Mesenchymal stem cell (in vitro differentiated cells and primary cell): ENCODE measurements at regions not wholly inside any gene's neighbourhood (a gene's known extent, or its start where the extent isn't known, plus 50 kb on each side); places are given as distances from the start of the nearest gene placed in this dataset.
"Not testable (repeated sequence)": the region's sequence is repeated elsewhere in the genome, so short reads cannot be mapped to it uniquely, and the experiment has no call there.

Experiments
- DNase-seq: peaks from one replicate; pipeline ENCODE4 v3.0.0-alpha.2; 2013
- H2AFZ ChIP-seq: one replicate; pipeline ENCODE4 v1.6.1; 2013; ENCODE audit warnings: low read depth, mild to moderate bottlenecking, control low read depth, inconsistent platforms, low read length, moderate library complexity
- H2AK5ac ChIP-seq: 2 replicates; pipeline ENCODE4 v1.6.1; 2013; ENCODE audit warnings: low read length, moderate library complexity, mild to moderate bottlenecking, inconsistent platforms; ENCODE audit not compliant: severe bottlenecking
- H2BK120ac ChIP-seq: one replicate; pipeline ENCODE4 v1.6.1; 2013; ENCODE audit warnings: low read depth, mild to moderate bottlenecking, inconsistent platforms, low read length, moderate library complexity
- H2BK12ac ChIP-seq, 2 experiments: one replicate each; pipeline ENCODE4 v1.6.1; 2013; ENCODE audit warnings: inconsistent platforms in 2 of 2, low read length in 2 of 2, mild to moderate bottlenecking in 2 of 2, moderate library complexity in 2 of 2, control low read depth in 1 of 2
- H2BK15ac ChIP-seq: one replicate; pipeline ENCODE4 v1.6.1; 2013; ENCODE audit warnings: mild to moderate bottlenecking, low read depth, inconsistent platforms; ENCODE audit not compliant: poor library complexity, severe bottlenecking
- H2BK5ac ChIP-seq: 2 replicates; pipeline ENCODE4 v1.6.1; 2013; ENCODE audit warnings: low read depth, mild to moderate bottlenecking, low read length, control low read depth, inconsistent platforms; ENCODE audit not compliant: poor library complexity, severe bottlenecking
- H3K14ac ChIP-seq, 2 experiments: one replicate each; pipeline ENCODE4 v1.6.1; 2013; ENCODE audit warnings: inconsistent platforms in 2 of 2, low read length in 2 of 2, control low read depth in 1 of 2, mild to moderate bottlenecking in 1 of 2, moderate library complexity in 1 of 2
- H3K18ac ChIP-seq, 2 experiments: one replicate each; pipeline ENCODE4 v1.6.1; 2013; ENCODE audit warnings: inconsistent platforms in 2 of 2, low read length in 2 of 2, control low read depth in 1 of 2, low read depth in 1 of 2, mild to moderate bottlenecking in 1 of 2
- H3K23ac ChIP-seq, 2 experiments: one replicate each; pipeline ENCODE4 v1.6.1; 2013; ENCODE audit warnings: inconsistent platforms in 2 of 2, low read length in 2 of 2, mild to moderate bottlenecking in 2 of 2, moderate library complexity in 2 of 2, control low read depth in 1 of 2
- H3K27ac ChIP-seq: 2 replicates; pipeline ENCODE4 v1.5.1; 2013; ENCODE audit warnings: mild to moderate bottlenecking, moderate library complexity, low read length, control low read depth, inconsistent platforms; ENCODE audit not compliant: poor library complexity, severe bottlenecking
- H3K27me3 ChIP-seq, 2 experiments: 2 replicates each; pipeline versions ENCODE4 v1.6.1 to v1.7.0; 2013; ENCODE audit warnings: low read length in 2 of 2, mild to moderate bottlenecking in 2 of 2, moderate library complexity in 2 of 2, control low read depth in 1 of 2, inconsistent platforms in 1 of 2; ENCODE audit not compliant: control insufficient read depth in 1 of 2, insufficient read depth in 1 of 2
- H3K36me3 ChIP-seq, 2 experiments: 2 replicates each; pipeline versions ENCODE4 v1.6.1 to v1.7.0; 2013; ENCODE audit warnings: low read length in 2 of 2, control low read depth in 1 of 2, inconsistent platforms in 1 of 2, low read depth in 1 of 2, mild to moderate bottlenecking in 1 of 2; ENCODE audit not compliant: insufficient read depth in 2 of 2, control insufficient read depth in 1 of 2
- H3K4ac ChIP-seq, 2 experiments: one replicate each; pipeline ENCODE4 v1.6.1; 2013; ENCODE audit warnings: inconsistent platforms in 2 of 2, low read length in 2 of 2, mild to moderate bottlenecking in 2 of 2, moderate library complexity in 2 of 2, control low read depth in 1 of 2, low read depth in 1 of 2
- H3K4me1 ChIP-seq: 2 replicates; pipeline ENCODE4 v1.6.1; 2013; ENCODE audit warnings: low read depth, low read length, control low read depth; ENCODE audit not compliant: control insufficient read depth, insufficient read depth
- H3K4me2 ChIP-seq: 2 replicates; pipeline ENCODE4 v1.6.1; 2013; ENCODE audit warnings: low read length, mild to moderate bottlenecking, inconsistent platforms; ENCODE audit not compliant: poor library complexity, severe bottlenecking
- H3K4me3 ChIP-seq, 2 experiments: 2 replicates each; pipeline versions ENCODE4 v1.5.1 to v1.7.0; 2013; ENCODE audit warnings: low read length in 2 of 2, mild to moderate bottlenecking in 2 of 2, control low read depth in 1 of 2, low read depth in 1 of 2; ENCODE audit not compliant: insufficient read depth in 1 of 2
- H3K79me1 ChIP-seq: replicated peaks from 2 replicates; pipeline ENCODE4 v1.6.1; 2013; ENCODE audit warnings: mild to moderate bottlenecking, control low read depth, low read length, inconsistent platforms; ENCODE audit not compliant: poor library complexity, severe bottlenecking
- H3K9ac ChIP-seq: 2 replicates; pipeline ENCODE4 v1.7.0; 2013; ENCODE audit warnings: mild to moderate bottlenecking, low read length, moderate library complexity
- H3K9me3 ChIP-seq: 2 replicates; pipeline ENCODE4 v1.7.0; 2013; ENCODE audit warnings: mild to moderate bottlenecking, low read length; ENCODE audit not compliant: control insufficient read depth
- H4K8ac ChIP-seq: one replicate; pipeline ENCODE4 v1.6.1; 2013; ENCODE audit warnings: inconsistent platforms, mild to moderate bottlenecking, low read length, moderate library complexity
- H4K91ac ChIP-seq: one replicate; pipeline ENCODE4 v1.6.1; 2013; ENCODE audit warnings: mild to moderate bottlenecking, low read length, inconsistent platforms
- WGBS: methylation state at CpG from one replicate; pipeline ENCODE4 v1.1.7; 2013; ENCODE audit warnings: mixed read lengths; 5-methylcytosine and 5-hydroxymethylcytosine counted together

GRCh38 chr5:106246044-106246745 lies 1424.5 kb downstream of the EFNA5 start:
- peak overlapping the region in 1 of 2 experiments; percentile 9 for H3K14ac ChIP-seq
- 98% methylated on average over 38 of the region's 46 CpGs for WGBS
- H3K27ac ChIP-seq, H2BK15ac ChIP-seq, H3K27me3 ChIP-seq, H2BK5ac ChIP-seq, DNase-seq, H2BK120ac ChIP-seq, H4K91ac ChIP-seq, H3K79me1 ChIP-seq, H3K4me3 ChIP-seq, H3K4me1 ChIP-seq, H3K36me3 ChIP-seq, H3K18ac ChIP-seq, H3K4me2 ChIP-seq, H4K8ac ChIP-seq, H2AK5ac ChIP-seq, H2BK12ac ChIP-seq, H3K9me3 ChIP-seq, H3K4ac ChIP-seq, H3K23ac ChIP-seq, H2AFZ ChIP-seq, H3K9ac ChIP-seq: not testable (repeated sequence)

GRCh38 chr5:106241409-106241808 lies 1429.3 kb downstream of the EFNA5 start:
- no peak overlapping the region for H3K4me2 ChIP-seq
- no peak overlapping the region for H3K4ac ChIP-seq
- no peaks in the 10 kb centered on the region for H3K9me3 ChIP-seq
- no peak overlapping the region for H2BK12ac ChIP-seq
- H2BK15ac ChIP-seq, result no peak overlapping the region
- no peaks in the 10 kb centered on the region for H3K36me3 ChIP-seq
- no peak overlapping the region for H3K23ac ChIP-seq
- H4K91ac ChIP-seq, result no peak overlapping the region
- H3K4me3 ChIP-seq, result no peak overlapping the region
- no peak overlapping the region for H3K14ac ChIP-seq
- no peak overlapping the region for H4K8ac ChIP-seq
- no peak overlapping the region for H2BK5ac ChIP-seq
- no peaks in the 10 kb centered on the region for H3K27me3 ChIP-seq
- H2BK120ac ChIP-seq, result no peak overlapping the region
- H3K4me1 ChIP-seq, result no peaks in the 10 kb centered on the region
- no peak overlapping the region for H3K27ac ChIP-seq
- H2AK5ac ChIP-seq, result no peak overlapping the region
- DNase-seq, result peak; percentile 28
- no peak overlapping the region for H2AFZ ChIP-seq
- H3K79me1 ChIP-seq, result no peaks in the 10 kb centered on the region
- H3K18ac ChIP-seq, result no peak overlapping the region
- H3K9ac ChIP-seq, result no peak overlapping the region

GRCh38 chr5:106205916-106206571 lies 1464.7 kb downstream of the EFNA5 start:
- Histone ChIP-seq H3K18ac (no peak overlapping the region), H3K9me3 (peaks cover 6% of the 10 kb centered on the region), H3K4me3 (no peak overlapping the region), H3K4me2 (no peak overlapping the region), H3K27me3 (no peaks in the 10 kb centered on the region), H3K36me3 (no peaks in the 10 kb centered on the region), H2AFZ (no peak overlapping the region), H3K9ac (no peak overlapping the region), H4K91ac (no peak overlapping the region), H3K4ac (no peak overlapping the region), H2BK120ac (no peak overlapping the region), H2BK5ac (no peak overlapping the region), H2AK5ac (no peak overlapping the region), H2BK15ac (no peak overlapping the region), H3K23ac (no peak overlapping the region), H2BK12ac (no peak overlapping the region), H3K27ac (no peak overlapping the region), H3K4me1 (no peaks in the 10 kb centered on the region), H4K8ac (no peak overlapping the region), H3K79me1 (no peaks in the 10 kb centered on the region), H3K14ac (no peak overlapping the region)
- no peak for DNase-seq
- 98% methylated on average over 15 of the region's 25 CpGs for WGBS

GRCh38 chr5:106202035-106202434 lies 1468.7 kb downstream of the EFNA5 start:
- WGBS, result 96% methylated on average over 2 of the region's 2 CpGs
- no peak for DNase-seq
- Histone ChIP-seq H3K23ac (no peak overlapping the region), H3K4ac (no peak overlapping the region), H3K4me1 (no peaks in the 10 kb centered on the region), H2AFZ (no peak overlapping the region), H3K79me1 (no peaks in the 10 kb centered on the region), H2BK15ac (no peak overlapping the region), H3K27me3 (no peaks in the 10 kb centered on the region), H2AK5ac (no peak overlapping the region), H3K36me3 (no peaks in the 10 kb centered on the region), H3K18ac (no peak overlapping the region), H4K91ac (no peak overlapping the region), H4K8ac (no peak overlapping the region), H3K9me3 (no peaks in the 10 kb centered on the region), H3K9ac (no peak overlapping the region), H2BK120ac (no peak overlapping the region), H3K4me2 (no peak overlapping the region), H2BK12ac (no peak overlapping the region), H2BK5ac (no peak overlapping the region), H3K27ac (no peak overlapping the region), H3K4me3 (no peak overlapping the region), H3K14ac (no peak overlapping the region)
